Adrenal gland (tissue), 9 donors: ENCODE measurements at regions not wholly inside any gene's neighbourhood (a gene's known extent, or its start where the extent isn't known, plus 50 kb on each side); places are given as distances from the start of the nearest gene placed in this dataset.

Source experiments
- DNase-seq, 7 donors: peaks; one replicate each; pipeline ENCODE4 v3.0.0-alpha.2; 2019 to 2020
- H3K27ac ChIP-seq, 5 donors: fragments of 200-600 bp; sonication (generic) in 4 of 5; 1 replicate in 3 of 5; 2 replicates in 2 of 5; pipeline versions ENCODE4 v1.5.1 to v1.8.0; 2016 to 2020; ENCODE audit warnings: mild to moderate bottlenecking in 1 of 5
- H3K27me3 ChIP-seq: fragments of 200-600 bp; 2 replicates; pipeline ENCODE4 v1.8.0; 2021
- H3K36me3 ChIP-seq, 2 donors: fragments of 200-600 bp; replicated peaks in 1 of 2; 1 replicate in 1 of 2; 2 replicates in 1 of 2; pipeline versions ENCODE4 v1.5.1 to v1.8.0; 2018 to 2022
- H3K4me1 ChIP-seq, 2 donors: fragments of 200-600 bp; replicated peaks in 1 of 2; 1 replicate in 1 of 2; 2 replicates in 1 of 2; pipeline versions ENCODE4 v1.5.1 to v1.8.0; 2018 to 2021
- H3K4me3 ChIP-seq, 4 donors: fragments of 200-600 bp; sonication (generic) in 3 of 4; one replicate each; pipeline ENCODE4 v1.5.1; 2016 to 2018
- H3K9me3 ChIP-seq, 3 donors: fragments of 200-600 bp; sonication (generic) in 1 of 3; replicated peaks in 1 of 3; 1 replicate in 2 of 3; 2 replicates in 1 of 3; pipeline versions ENCODE4 v1.5.1 to v1.8.0; 2016 to 2021
- POLR2A ChIP-seq, 2 donors: fragments of 450-650 bp; IDR thresholded peaks; one replicate each; pipeline ENCODE4 v1.6.1; 2017; ENCODE audit warnings: antibody characterized with exemption in 2 of 2, mild to moderate bottlenecking in 2 of 2, moderate library complexity in 1 of 2
- WGBS, 4 donors: extraction: QIAGEN DNeasy Blood & Tissue Kit in 2 of 4; methylation state at CpG; one replicate each; pipeline versions ENCODE4 v1.1.5 to v1.1.7; 2013 to 2017; 5-methylcytosine and 5-hydroxymethylcytosine counted together
- intact Hi-C, 2 donors: fragments of 100-400 bp; cut with DNase I; formaldehyde crosslinking; loops; one replicate each; pipeline versions ENCODE4 v1.14.1 to v1.15.0; 2022 to 2023
- TF ChIP-seq, protein P1 (sequence below), 6 experiments: fragments of 450-650 bp in 4 of 6; fragments of 200-600 bp in 2 of 6; sonication (generic) in 1 of 6; IDR thresholded peaks; 1 replicate in 5 of 6; 2 replicates in 1 of 6; pipeline versions ENCODE4 v1.5.1 to v1.8.0; 2016 to 2021; ENCODE audit warnings: antibody characterized with exemption in 6 of 6, mild to moderate bottlenecking in 2 of 6, moderate library complexity in 1 of 6
- donor health status: healthy with polysubstance abuse.
- donor health status: Bipolar disorder and iron deficiency.
- donor health status: DM: yes; HTN: yes; CAD: no.
- donor health status: DM: no; HTN: no; CAD: no.
- donor health status: DM: no; HTN: no; CAD: no.

DNA sequence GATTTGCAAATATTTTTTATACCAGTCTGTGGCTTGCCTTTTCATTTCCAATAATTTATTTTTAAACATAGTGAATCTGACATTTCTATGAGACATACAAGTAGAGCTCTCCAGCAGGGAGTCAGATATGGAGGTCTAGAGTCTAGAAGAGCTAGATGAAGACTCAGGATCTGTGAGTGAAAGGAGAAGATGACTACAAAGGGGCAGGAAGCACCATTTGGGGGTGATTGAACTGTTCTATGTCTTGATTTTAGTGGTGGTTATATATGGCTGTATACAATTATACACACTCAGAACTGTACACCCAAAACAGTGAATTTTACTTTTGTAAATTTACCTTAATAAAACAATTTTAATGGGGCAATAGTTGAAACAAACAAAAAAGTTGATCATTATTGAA is 127.9 kb upstream of the BACH2 start:
- Histone ChIP-seq H3K36me3 (no peaks in the 10 kb centered on the region), H3K9me3 (peaks cover 0 to 5% (median 0%) of the 10 kb centered on the region in 3 donors), H3K4me1 (no peaks in the 10 kb centered on the region), H3K27ac (no peak overlapping the region), H3K27me3 (no peaks in the 10 kb centered on the region), H3K4me3 (no peak overlapping the region)
- TF ChIP-seq, protein P1, sequence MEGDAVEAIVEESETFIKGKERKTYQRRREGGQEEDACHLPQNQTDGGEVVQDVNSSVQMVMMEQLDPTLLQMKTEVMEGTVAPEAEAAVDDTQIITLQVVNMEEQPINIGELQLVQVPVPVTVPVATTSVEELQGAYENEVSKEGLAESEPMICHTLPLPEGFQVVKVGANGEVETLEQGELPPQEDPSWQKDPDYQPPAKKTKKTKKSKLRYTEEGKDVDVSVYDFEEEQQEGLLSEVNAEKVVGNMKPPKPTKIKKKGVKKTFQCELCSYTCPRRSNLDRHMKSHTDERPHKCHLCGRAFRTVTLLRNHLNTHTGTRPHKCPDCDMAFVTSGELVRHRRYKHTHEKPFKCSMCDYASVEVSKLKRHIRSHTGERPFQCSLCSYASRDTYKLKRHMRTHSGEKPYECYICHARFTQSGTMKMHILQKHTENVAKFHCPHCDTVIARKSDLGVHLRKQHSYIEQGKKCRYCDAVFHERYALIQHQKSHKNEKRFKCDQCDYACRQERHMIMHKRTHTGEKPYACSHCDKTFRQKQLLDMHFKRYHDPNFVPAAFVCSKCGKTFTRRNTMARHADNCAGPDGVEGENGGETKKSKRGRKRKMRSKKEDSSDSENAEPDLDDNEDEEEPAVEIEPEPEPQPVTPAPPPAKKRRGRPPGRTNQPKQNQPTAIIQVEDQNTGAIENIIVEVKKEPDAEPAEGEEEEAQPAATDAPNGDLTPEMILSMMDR (IDR thresholded peaks at IDR 0.05) = no peak
- no peak for DNase-seq
- intact Hi-C loops = no loop called here

DNA sequence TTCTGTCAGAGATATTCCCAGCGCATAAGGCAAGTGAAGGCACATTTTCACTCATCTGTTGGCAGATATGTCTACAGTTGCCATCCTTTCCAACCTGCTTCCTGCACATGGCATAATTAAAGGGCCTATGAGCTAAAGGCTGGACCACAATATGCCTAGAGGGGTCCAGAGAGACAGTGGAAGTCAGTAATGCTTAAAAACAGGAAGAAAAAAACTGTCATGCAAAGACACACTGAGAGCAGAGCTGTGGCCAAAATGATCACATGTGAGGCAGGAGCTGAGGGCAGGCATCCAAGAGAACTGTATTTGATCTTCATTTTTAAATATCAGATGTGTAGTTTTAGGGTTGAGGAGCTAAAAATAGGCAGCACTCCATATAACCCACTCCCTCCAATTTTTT is 125.0 kb upstream of the BACH2 start:
- Histone ChIP-seq H3K9me3 (no peaks in the 10 kb centered on the region), H3K27ac (no peak overlapping the region), H3K27me3 (no peaks in the 10 kb centered on the region), H3K4me3 (no peak overlapping the region), H3K4me1 (no peaks in the 10 kb centered on the region), H3K36me3 (no peaks in the 10 kb centered on the region)
- WGBS, 4 donors = 84 to 100% (median 92%) methylated on average over 1 of the region's 1 CpG
- DNase-seq = no peak
- intact Hi-C loops = no loop called here
- TF ChIP-seq POLR2A (IDR thresholded peaks at IDR 0.05) = no peak
- TF ChIP-seq, protein P1 (IDR thresholded peaks at IDR 0.05) = no peak

DNA sequence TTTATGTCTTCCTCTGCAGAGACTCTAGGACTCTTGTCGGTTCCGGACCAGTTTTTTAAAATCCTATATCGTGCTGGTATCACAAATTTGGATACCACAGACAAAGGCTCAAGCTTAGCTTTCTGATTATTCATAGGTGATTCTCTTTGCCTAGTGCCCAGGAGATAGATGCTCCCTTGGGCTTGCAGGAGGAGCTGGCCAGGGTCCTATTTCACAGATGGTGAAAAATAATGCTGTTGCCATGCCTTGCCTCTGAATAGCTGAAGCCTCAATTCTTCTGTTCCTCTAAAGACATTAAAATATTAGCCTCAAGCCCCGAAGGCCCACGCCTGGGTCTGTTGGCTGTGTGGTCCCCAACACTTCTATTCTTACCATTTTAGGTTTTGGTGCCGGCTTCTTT is 123.9 kb upstream of the BACH2 start:
- intact Hi-C loops = no loop called here
- Histone ChIP-seq H3K9me3 (no peaks in the 10 kb centered on the region), H3K27me3 (peaks cover 2% of the 10 kb centered on the region), H3K4me1 (no peaks in the 10 kb centered on the region), H3K27ac (no peak overlapping the region), H3K36me3 (no peaks in the 10 kb centered on the region), H3K4me3 (no peak overlapping the region)
- no peak for DNase-seq
- TF ChIP-seq, protein P1 (IDR thresholded peaks at IDR 0.05) = no peak
- no peak for TF ChIP-seq POLR2A (IDR thresholded peaks at IDR 0.05)
- 85 to 92% (median 87%) methylated on average over 6 of the region's 6 CpGs for WGBS, 4 donors

DNA sequence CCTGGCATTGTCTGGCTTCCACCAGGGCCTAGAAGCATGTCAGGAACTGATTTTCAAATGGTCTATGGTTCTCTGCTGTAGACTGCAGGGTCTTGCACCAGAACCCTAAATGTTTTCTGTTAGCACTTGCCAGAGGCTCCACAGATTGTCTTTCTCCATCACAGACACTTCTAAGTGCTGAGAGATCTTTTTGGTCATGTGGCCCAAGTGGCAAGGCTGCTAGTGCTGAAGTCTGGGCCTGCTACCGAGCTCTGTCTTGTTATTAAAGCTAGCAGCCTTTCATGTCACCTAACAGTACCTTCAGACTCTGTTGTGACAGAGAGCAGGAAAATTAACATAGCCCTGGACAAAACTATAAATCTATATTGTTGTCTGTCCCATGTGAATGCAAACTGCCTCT is 120.7 kb upstream of the BACH2 start:
- DNase-seq = no peak
- 88 to 100% (median 98%) methylated on average over 1 of the region's 1 CpG for WGBS, 4 donors
- H3K36me3 ChIP-seq = no peaks in the 10 kb centered on the region
- peaks cover 0 to 4% of the 10 kb centered on the region in 2 donors for H3K4me1 ChIP-seq
- H3K4me3 ChIP-seq = no peak overlapping the region
- no peak overlapping the region for H3K27ac ChIP-seq
- intact Hi-C loops = no loop called here
- TF ChIP-seq POLR2A (IDR thresholded peaks at IDR 0.05) = no peak
- TF ChIP-seq, protein P1 (IDR thresholded peaks at IDR 0.05) = no peak
- H3K9me3 ChIP-seq = no peaks in the 10 kb centered on the region
- H3K27me3 ChIP-seq = peaks cover 3% of the 10 kb centered on the region
